NOMO-1 treated with dmso at 0.1 percent for 144 hours (cell line): ENCODE measurements at regions not wholly inside any gene's neighbourhood (a gene's known extent, or its start where the extent isn't known, plus 50 kb on each side); places are given as distances from the start of the nearest gene placed in this dataset.
"Not testable (repeated sequence)": the region's sequence is repeated elsewhere in the genome, so short reads cannot be mapped to it uniquely, and the experiment has no call there.

Experiments used
- DNase-seq: peaks from one replicate; lab custom pipeline; 2025; ENCODE audit not compliant: unreplicated experiment; lab: John Stamatoyannopoulos, UW

- DNase-seq = peak; percentile 65
Observed at GRCh38 chr22:22060200-22061084, 77.9 kb upstream of the TOP3B start.

- DNase-seq = no peak
Observed at GRCh38 chr22:22059291-22060002, 76.9 kb upstream of the TOP3B start.

GRCh38 chr22:22058633-22059290 lies 76.2 kb upstream of the TOP3B start:
- DNase-seq = no peak

- DNase-seq = no peak
Observed at GRCh38 chr22:22057617-22058378, 75.2 kb upstream of the TOP3B start.

- DNase-seq = not testable (repeated sequence)
Observed at GRCh38 chr22:22056809-22057594, 74.4 kb upstream of the TOP3B start.

- DNase-seq = not testable (repeated sequence)
Observed at GRCh38 chr22:22052548-22053139, 70.1 kb upstream of the TOP3B start.

- not testable (repeated sequence) for DNase-seq
Observed at GRCh38 chr22:22051032-22051431, 68.4 kb upstream of the TOP3B start.

- DNase-seq = no peak
Observed at GRCh38 chr22:22050141-22050775, 67.7 kb upstream of the TOP3B start.

GRCh38 chr22:22049684-22050083 lies 67.1 kb upstream of the TOP3B start:
- DNase-seq = no peak

GRCh38 chr22:22048981-22049531 lies 66.5 kb upstream of the TOP3B start:
- DNase-seq = no peak

DNA sequence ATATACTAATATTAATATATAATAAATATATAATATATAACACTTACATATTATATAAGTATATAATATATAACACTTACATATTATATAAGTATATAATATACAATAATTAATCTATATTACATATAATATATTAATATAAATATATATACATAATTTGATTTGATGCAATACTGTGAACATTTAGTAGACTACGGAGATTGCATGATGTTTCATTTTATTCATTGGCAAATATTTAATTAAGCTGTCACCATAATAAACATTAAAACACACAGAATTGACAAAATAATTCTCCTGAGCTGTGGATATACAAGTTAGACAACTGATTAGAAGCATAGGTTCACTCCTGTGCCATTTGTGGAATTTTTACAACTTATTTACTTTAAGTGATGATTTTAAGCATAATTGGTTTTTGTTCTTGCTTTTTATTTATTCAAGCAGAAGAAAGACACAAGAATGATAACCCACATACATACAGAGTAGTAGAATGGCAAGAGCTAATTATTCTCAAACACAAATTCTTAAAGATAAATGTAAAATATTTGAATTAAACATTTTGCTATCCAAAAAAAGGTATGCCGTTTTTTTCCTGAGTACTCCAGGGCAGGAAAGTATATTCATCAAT lies 65.8 kb upstream of the TOP3B start:
- no peak for DNase-seq

- no peak for DNase-seq
Observed at GRCh38 chr22:22047776-22048175, 65.2 kb upstream of the TOP3B start.

DNA sequence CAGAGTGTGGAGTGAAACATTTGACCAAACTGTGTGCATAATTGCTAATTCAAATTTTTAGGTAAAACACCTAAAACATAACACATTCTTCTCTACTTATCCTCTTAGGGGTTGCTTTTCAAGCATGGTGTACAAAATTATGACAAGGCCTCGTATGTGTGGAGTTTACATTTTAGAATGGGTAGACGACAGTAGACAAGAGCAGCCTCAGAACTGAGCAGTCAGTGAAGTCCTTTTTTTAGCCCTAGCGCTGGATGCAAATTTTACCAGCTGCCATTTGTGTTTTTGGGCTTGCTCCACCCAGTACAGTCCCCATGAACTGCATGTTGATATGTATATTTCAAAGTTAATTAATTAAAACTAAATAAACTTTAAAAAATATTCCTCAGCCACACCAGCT lies 64.7 kb upstream of the TOP3B start:
- DNase-seq = no peak

- no peak for DNase-seq
Observed at GRCh38 chr22:22046370-22046769, 63.8 kb upstream of the TOP3B start.

GRCh38 chr22:22045571-22046335 lies 63.2 kb upstream of the TOP3B start:
- DNase-seq = no peak

GRCh38 chr22:22044153-22044552 lies 61.6 kb upstream of the TOP3B start:
- DNase-seq = no peak

DNA sequence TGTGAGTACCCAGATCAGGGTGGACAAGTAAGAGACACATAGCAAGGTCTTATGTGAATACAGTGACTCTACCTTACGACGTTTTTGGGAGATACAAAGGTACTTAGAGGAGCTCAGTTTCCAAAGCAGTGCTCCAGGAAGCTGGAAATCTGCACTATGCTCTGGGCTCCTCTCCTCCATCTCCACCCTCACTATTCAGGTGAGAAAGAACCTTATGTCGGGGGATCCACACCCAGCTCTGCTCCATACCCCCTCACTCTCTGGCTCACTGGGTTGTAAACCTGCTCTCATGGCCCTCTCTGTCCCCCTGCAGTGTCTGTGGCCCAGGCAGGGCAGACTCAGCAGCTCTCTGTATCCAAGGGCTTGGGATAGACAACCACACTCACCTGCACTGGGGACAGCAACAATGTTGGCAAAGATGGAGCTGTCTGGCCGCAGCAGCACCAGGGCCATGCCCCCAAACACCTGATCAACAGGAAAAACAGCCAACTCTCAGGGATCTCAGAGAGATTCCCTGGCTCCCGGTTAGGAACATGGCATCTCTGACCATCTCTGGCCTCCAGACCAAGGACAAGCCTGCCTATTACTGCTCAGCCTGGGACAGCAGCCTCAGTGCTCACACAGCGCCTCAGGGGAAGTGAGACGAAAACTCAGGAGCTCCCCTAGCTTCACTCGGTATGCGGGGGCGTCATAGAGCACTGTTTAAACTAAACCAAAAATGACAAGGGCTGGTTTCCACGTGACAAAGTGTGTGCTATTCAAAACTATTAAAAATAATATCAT lies 60.9 kb upstream of the TOP3B start:
- no peak for DNase-seq
